ENCODE measurements at regions not wholly inside any gene's neighbourhood (a gene's known extent, or its start where the extent isn't known, plus 50 kb on each side); places are given as distances from the start of the nearest gene placed in this dataset.

DNA sequence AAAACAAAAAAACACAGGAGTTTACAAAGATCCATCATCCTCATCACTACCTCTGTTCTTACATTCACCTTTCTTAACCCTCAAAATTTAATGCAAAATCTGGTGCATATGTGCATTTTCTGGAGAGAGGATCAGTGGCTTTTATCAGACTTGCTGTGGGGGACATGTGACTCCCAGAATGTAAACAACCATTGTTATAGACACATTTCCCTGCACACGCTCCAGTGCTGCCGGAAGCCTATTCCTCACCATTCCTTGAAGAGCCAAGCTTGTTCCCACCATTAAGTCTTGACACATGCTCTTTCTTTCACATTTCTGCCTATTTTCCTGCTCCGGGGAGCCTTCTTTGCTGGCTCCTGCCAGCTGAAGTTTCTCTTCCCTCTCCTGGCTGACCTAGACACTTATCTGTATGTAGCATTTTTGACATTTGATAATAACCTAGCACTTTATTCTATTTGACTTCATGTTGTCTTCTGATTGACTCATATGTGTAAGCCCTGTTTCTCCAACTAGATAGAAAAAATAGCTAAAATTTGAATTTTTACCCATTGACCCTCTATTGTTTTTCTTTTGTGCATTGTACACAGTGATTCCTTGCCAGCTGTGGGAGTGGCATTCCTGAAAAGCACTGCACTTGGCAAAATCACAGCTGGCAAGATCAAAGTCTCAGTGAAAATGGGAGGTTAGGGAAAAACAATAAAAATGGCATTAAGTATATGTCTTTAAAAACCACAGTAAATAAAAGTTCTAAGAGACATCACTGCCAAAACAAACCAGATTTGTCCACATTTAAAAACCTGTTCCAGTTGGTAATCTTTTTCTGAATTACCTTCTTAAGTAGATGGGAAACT is 76.8 kb upstream of the CIBAR2 start:
- no peak for DNase-seq

DNA sequence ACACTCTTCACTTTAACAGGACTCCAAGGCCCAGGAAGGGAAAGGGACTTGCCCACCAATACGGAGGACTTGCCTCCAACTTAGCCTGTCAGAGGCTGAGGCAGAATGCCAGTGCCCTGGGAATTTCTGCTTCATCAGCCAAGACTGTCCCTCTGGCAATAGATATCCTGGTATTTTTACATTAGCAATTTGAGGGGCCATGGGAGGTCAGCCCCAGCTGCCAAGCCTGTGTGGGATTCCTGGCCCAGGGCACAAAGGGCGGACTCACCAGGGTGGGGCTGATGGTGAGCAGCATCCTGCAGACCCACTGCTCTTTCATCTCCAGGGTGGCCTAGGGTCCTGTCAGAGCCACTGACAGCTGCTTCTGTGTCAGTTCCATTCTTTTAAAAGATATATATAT is 78.3 kb upstream of the CIBAR2 start:
- DNase-seq: no peak

DNA sequence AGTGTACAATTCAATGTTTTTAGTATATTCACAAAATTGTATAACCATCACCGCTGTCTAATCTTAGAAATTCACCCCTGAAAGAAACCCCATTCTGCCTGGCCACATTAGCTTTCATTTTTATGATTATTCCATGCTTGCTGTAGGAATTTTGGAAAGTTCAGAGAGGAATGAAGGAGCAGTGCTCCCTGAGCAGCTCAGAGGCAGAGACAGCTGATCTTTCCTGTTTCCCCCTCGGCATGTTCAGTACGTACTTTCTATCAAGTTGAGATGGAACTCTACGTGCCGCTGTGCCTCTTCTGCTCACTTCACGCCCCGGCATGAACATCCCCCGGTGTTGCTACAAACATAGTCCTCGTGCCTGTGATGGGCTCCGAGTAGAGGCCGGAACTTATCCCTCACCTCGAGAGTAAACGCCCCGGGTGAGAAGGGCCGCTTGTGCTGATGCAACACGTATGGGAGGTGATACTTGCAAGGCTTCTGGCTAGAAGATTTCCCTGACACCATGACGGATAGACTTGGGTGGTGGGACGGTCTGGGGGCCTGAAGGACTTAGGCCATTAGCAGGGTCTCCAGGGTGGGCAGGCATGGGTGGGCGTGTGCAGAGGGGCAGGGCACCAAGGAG is 79.2 kb upstream of the CIBAR2 start:
- DNase-seq: no peak

DNA sequence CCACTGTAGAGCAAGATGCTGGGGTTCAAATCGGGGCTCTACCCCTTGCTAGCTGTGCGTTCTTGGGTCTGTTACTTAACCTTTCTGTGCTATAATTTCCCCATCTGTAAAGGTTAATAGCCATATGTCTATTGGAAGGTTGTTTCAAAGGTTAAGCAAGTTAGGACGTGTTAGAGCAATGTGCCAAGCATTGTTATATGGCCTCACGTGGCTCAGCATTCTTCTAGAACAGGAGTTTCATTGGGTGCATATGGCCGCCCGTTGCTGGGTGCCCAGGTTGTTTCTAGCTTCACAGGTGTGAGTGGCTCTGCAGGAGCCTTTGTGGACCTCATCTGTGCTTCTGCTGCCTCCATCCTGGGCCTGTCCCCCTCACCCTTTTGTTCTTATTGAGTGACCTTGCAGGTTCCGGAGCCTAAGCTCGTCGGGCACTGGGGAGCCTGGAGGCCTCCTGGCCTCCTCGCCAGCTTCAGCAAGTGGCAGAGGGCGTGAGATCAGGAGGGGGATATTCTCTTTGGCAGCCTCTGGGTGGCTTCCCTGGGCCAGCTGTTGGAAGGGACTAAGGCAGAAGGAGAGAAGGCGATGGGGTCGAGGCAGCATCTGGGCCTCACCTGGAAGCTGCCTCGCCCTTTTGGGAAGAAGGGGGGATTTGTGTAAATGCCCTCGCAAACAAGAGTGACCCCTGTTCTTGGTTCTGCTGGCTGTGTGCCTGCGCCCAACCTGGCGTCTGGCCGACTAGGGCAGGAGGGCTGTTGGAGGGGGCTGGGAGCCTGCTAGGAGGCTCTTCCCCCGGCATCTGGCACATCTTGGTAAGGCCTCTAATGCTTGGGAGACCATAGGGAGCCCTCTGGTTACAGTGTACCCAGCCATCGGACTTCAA is 80.2 kb upstream of the CIBAR2 start:
- DNase-seq: no peak

DNA sequence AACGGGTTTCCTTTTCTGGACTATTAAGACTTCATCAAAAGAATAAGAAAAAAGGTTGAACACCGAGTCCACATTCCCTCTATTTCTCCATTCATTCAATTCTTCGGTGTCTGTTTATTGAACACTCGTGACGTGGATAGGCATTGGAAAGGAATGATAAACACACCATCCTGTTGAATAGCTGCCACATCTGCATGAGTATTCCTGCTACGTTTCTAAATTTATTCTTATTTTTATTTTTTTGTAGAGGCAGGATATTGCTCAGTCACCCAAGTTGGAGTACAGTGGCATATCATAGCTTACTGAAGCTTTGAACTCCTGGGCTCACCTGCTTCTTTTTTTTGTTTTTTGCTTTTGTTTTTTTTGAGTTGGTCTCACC is 80.8 kb upstream of the CIBAR2 start:
- DNase-seq: no peak

DNA sequence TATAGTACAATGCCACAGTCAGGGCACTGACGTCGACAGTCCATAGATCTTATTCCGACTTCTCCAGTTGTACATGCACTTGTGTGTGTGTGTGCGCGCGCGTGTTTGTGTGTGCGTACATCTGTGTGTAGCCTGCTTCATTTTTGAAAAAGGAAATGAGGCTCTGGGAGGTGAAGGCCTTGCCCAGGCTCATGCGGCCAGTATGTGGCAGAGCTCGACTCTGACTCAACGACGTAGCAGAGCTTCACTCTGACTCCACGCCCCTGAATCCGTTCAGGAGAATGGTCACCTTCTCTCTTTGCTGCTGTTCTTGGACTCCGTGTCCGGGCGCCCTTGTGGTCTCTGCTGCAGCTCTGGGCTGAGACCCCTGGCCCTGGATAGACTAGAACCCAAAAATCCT is 81.6 kb upstream of the CIBAR2 start:
- DNase-seq: no peak

DNA sequence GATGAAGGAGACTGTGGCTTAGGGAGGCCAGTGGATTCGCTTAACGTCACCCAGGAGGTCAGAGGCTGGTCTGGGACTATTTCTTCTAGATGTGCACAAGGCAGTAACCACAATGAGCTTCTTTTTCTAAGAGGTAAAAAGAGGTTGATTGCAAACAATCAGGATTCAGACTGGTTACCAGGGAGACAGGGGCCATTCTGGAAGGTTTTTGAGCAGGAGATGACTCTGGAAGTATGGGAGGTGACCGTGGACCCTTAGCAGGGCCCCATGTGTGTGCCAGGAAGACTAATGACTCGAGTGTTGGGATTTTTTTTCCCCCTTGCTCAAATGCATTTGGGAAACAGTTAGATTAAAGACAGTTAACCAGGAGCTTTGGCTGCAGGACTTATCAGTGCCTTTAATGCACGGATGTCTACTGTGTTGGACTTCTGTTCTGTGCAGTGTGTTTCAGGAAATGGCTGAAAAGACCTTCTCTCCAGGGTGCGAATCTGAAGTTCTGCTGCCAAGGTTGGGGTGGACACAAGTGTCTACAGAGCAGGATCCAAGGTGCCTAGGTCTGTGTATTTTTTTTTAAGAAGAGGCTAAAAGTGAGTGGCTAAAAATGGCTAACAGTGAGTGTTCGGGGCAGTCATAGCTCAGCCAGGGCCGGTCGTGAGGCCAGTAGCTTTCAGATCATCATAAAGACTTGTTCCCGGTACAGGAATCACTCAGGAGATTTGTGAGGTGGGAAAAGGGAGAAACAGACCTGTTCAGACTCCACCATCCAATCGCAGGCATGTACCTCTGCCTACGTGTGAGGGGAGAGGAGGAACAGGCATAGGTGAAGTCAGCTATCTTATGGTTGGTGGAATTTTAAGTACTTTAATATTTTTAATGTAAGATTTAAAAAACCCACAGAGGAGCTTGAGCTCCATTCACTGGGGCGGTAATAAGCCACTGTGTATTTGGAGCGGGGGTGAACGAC is 82.3 kb upstream of the CIBAR2 start:
- DNase-seq: no peak

DNA sequence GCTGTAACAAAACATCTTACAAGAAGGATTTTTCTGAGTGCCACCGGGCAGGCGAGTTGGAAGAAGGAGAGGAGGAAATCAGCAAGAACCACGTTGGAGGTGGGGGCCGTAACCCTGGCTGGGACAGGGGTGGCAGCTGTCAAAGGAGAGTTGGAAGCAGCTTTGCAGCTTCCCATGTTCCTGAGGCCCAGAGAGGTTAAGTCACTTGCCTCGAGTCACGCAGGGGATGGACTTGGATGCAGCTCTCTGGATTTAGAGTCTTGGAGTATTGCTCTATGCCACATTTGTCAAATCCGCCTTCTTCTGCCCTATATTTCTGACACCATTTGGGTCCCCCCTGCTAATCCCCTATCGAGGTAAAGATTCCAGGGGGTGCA is 83.0 kb upstream of the CIBAR2 start:
- no peak for DNase-seq

DNA sequence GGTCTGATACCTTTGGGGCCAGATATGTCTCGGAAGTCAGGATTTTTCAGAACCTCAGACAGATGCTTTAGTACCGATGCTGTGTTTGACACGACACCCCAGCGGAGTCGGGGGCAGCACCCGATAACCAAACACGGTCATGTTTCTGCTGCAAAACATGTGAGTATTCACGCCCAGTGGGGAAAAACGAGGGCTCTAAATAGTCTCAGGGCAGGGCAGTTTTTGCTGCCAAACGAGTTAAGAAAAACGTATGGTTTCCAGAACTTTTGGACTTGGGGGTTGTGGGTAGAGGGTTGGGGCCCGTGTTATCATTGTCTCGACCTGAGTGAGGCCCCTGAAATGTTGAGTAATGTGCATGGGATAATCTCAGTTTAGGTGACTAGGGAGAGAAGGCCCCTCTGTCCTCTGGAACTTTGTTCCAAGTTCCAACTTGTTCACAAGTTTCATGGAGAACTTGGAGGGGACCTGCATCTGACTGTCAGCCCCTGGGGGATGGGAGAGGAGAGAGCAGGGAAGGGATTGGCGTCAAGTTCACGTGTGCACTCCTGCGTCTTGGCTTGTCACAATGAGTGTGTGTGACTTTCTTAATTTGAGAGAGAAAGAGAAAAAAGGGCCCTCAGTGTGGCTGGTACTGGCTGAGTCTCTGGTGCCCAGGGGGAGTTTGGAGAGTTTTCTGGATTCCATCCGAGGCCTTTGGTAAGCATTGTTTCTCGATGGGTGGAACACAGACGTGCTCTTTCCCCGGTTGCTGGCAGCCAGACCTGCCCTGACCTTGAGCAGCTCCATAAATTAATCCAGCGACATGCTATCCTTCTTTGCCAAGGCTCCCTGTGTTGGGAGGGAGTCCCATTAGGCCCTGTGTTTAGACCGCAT is 83.9 kb upstream of the CIBAR2 start:
- no peak for DNase-seq

DNA sequence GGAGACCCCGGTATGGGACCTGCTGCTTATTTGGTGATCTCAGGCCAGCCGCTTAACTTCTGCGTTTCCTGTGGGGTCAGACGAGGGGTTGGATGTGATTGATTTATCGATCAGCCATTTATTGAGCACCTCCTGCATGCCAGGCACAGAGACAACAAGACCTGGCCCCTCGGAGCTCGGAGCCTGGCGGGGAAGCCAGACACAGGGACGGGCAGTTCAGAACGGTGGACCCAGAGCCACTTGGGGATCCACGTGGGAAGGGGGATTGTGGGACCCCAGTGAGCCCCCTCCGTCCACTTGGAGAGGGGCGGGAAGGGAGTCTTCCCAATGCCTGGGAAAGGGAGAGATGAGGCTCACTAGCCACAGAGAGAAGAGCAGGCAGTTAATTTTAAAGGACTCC is 84.7 kb upstream of the CIBAR2 start:
- no peak for DNase-seq

DNA sequence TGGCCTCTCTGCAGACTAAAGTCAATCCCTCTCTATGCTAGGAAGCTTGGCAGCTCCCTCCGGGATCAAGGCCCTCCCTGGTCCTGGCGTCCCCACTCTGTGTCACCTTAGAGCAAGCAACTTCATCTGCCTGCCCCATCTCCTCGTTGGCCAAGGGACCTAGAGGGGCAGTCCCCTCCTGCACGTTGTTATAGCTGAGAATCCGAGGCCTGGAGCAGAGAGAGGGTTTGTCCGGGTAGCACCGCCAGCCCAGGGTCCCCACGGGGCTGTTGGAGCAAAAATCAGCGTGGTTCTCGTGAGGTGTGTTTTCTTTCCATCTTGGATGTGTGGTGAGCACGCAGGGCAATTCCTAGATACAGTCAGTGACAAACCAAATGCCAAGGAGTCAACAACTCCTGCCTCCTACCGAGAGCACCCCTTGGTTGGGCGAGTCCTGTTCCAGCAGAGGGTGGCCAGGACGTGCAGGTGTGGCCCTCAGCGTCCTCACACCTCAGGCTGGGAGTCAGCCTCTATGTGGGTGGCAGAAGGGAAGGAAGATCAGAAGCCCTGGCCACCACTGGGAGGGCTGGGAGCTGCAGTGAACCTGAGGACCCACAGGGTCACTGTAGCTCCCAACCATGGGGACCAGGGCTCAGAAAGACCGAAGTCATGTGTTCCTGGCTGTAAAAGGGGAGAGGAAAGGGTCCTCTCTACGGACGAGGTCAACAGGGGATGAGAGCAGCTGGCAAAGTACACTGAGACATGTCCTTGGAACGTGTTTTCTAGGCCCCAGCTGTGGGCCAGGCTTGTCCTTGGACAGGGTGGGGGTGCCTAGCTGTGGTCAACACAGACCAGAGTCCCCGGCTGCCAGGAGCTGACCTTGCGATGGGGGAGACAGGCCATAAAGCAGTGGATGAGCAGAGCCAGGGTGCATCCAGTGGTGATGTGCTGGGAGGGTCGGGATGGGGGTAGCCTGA is 85.6 kb upstream of the CIBAR2 start:
- DNase-seq: no peak

DNA sequence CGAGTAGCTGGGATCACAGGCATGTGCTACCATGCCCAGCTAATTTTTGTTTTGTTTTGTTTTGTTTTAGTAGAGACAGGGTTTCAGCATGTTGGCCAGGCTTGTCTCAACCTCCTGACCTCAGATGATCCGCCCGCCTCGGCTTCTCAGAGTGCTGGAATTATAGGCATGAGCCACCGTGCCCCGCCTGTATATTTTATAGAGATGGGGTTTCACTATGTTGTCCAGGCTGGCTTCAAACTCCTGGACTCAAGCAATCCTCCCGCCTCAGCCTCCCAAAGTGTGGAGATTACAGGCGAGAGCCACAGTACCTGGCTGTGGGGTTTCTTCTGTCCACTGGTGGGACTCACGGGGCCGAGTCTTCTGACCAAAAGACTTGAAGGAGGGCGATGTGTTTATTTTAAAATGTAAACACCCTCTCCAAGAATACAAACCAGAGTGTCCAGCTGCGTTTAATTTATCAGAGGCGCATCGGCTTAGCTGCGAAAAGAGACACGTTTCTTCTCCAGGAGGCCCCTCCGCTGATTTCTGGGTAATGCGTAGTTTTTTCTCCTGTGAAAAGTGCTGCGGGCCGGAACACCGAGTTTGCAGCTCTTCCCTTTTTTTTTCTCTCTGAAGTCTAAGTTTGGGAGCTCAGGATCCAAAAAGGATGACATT is 86.9 kb upstream of the CIBAR2 start:
- no peak for DNase-seq

DNA sequence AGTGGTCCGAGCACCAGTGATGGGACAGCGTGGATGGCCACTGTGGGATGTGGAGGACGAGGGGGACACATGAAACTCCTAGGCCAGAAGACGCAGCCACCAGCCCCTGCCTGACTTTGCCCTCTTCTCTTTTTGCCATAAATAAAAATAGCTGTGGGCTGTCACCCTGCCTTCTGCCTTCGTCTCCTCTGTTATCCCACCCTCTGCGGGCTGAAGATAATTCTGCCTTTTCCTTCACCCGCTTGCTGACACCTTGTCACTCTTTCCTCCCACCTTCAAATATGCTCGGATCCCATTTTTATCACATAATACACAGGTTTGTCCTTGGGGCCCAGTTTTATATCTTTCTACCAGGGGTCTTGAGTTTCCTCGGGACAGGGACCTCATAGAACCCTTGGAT is 87.6 kb upstream of the CIBAR2 start:
- no peak for DNase-seq

DNA sequence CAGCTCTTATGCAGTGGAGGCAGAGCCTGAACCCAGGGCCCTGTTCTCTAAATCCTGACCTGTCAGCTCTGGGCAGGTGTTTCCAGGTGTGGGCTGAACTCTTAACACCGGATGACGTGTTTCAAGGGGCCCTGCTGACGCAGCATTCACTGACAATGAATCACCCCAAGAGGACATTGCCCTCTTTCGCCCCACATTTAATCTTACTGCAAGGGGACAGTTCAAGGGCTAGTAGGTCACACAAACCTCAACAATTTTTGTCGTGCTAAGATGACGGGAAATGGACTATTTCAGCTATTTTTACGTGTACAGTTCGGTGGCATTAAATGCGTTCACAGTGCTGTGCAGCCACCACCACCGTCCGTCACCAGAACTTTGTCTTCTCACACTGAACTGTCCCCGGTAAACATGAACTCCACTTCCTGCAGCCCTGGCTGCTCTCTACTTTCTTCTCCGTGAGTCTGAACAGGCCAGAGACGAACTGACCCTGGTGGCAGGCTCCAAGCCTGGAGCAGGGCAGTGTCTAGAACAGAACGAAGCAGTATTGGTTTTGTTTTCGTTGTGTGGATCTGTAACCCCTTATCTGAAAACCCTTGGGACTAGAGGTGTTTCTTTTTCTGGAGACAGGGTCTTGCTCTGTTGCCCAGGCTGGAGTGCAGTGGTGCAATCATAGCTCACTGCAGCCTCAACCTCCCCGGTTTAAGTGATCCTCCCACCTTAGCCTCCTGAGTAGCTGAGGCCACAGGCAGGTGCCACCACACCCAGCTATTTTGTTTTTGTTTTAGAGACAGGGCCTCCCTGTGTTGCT is 88.4 kb upstream of the CIBAR2 start:
- no peak for DNase-seq

DNA sequence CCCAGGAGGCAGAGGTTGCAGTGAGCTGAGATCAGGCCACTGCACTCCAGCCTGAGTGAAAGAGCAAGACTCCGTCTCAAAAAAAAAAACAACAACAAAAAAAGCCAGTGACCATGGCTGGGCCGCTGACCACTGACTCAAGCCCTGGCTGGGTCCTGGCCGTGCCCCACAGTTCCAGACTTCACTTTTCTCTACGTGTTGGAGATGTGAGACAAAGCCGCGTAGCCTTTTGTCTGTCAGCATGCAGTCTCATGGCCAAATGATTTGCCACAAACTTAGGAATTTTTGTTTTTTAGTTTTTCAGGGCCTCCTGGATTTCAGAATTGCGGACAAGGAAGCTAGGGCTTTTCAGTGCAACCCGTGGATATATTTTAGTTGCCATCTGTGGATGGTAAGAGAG is 89.3 kb upstream of the CIBAR2 start:
- no peak for DNase-seq

DNA sequence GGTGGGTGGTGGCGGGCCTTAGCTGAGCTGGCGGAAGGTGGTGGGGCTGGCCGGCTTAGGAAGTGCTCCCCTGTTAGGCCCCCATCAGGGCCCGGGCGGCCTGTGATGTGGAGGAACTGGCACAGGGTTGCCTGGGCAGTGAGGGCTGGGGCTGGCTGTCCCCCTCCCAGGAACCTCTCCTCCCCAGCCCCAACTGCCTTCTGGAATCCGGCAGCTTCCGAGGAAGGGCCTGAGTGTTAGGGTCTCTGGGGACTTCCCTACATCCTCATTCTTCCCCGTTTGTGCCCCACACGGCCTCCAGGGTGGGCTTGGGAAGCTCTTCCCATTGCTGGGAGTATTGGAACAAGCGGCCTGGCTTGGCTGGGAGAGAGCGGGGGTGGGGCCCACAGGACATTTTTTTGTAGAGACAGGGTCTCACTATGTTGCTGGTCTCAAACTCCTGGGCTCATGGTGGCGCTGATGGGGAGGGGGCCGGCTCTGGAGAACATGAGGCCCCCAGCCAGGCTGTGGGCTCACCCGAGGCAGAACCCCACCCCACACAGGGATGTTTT is 89.9 kb upstream of the CIBAR2 start:
- no peak for DNase-seq

DNA sequence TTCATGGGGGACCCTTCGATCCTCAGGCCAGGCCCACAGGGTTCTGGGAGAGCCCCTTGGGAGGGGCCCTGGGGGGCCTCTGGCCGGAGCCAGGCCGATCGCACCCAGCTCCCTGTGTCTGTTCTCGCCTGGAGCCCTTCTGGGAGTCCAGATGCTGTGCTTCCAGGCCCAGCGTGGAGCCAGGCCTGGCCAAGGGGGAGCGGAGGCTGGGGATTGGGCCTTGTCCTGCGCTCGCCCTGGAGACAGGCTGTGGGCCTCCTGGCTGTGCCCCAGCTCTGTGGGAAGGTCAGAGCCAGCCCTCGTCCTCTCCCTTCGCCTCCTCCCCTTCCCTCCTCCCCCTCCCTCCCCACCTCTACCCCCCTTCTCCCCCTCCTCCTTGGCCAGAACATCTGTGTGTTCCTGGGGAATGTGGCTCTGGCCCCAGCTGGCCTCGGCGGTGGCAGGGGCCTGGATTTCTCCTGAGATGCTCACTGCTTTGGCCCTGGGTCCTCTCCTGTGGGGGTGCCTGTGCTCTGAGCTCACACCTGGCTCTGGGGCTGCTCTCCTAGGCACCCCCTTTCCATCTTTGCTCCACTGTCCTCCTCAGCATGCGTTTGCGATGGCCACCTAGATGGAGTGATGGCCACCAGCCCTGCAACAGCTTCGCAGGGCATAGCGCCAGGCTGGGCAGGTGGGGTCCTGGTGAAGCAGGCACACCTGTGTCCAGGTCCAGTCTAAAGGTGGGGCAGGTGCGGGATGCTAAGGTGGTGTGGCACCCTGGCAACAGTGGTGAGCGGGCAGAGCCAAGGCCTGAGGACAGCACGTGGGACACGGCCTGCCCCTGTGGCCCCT is 90.6 kb upstream of the CIBAR2 start:
- DNase-seq: no peak

DNA sequence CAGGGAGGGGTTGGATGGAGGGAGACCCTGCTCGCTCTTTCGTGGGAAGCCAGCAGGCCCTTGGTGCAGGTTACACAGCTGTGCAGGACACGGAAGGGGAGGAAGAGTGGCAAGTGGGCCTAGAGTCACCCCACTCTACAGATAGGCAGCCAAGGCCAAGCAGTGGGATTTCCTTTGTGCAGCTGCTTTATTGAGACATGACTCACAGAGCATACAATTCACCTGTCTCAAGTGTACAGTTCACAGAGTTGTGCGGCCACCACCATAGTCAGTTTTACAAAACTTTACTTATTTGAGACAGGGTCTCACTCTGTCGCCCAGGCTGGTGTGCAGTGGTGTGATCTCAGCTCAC is 91.2 kb upstream of the CIBAR2 start:
- no peak for DNase-seq
